A204.1 (cell line): ENCODE measurements at regions not wholly inside any gene's neighbourhood (a gene's known extent, or its start where the extent isn't known, plus 50 kb on each side); places are given as distances from the start of the nearest gene placed in this dataset.
"Not testable (repeated sequence)": the region's sequence is repeated elsewhere in the genome, so short reads cannot be mapped to it uniquely, and the experiment has no call there.

Experiments
- FAIRE-seq: peaks from 2 replicates; lab custom pipeline; 2012; peaks lifted over from hg19 to GRCh38; lab: Jason Lieb, UNC

GRCh38 chr13:63837701-63838100 lies 2422.1 kb upstream of the PCDH20 start:
- FAIRE-seq = not testable (repeated sequence)

GRCh38 chr13:63829609-63830008 lies 2414.0 kb upstream of the PCDH20 start:
- not testable (repeated sequence) for FAIRE-seq

DNA sequence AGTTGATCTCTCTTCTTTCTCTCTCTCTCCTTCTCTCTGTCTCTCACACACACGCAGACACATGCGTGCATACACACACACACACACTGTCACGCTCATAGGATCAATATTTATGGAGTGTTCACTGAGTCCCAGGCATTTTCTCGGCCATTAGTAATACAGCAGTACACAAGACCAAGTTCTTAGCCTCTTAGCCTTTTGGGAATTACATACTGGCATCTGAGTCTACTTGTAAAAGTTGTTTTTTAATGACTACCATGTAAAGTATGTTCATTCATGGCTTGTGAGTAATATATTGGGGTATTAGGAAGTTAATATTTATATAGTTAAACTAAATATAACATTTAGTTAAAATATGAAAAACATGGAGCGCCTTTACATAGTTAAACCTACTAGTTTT lies 2406.1 kb upstream of the PCDH20 start:
- not testable (repeated sequence) for FAIRE-seq

GRCh38 chr13:63811428-63812004 lies 2395.9 kb upstream of the PCDH20 start:
- not testable (repeated sequence) for FAIRE-seq

DNA sequence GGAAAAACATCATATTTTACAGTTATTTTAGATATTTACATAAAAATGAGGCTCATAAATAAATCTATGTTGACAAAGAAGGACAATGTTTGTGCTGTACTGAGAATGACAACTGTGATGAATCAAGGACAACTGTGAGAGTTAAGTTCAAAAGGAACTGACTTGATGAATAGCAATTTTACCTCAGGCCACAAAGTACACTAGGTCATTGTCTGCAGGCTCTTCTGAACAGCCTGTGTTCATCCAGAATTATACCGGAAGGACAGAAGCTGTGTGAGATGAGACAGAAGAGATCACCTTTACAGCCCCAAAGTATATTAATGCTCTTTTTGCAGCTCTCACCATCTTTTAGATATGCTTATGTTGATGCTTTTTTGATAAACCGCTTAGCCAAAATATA lies 2375.5 kb upstream of the PCDH20 start:
- not testable (repeated sequence) for FAIRE-seq

- no peak for FAIRE-seq
Measured at GRCh38 chr13:63774133-63774532, 2358.5 kb upstream of the PCDH20 start.

- FAIRE-seq = no peak
Measured at GRCh38 chr13:63773476-63773875, 2357.8 kb upstream of the PCDH20 start.

DNA sequence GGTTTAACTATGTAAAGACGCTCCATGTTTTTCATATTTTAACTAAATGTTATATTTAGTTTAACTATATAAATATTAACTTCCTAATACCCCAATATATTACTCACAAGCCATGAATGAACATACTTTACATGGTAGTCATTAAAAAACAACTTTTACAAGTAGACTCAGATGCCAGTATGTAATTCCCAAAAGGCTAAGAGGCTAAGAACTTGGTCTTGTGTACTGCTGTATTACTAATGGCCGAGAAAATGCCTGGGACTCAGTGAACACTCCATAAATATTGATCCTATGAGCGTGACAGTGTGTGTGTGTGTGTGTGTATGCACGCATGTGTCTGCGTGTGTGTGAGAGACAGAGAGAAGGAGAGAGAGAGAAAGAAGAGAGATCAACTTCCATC lies 2342.0 kb upstream of the PCDH20 start:
- FAIRE-seq = not testable (repeated sequence)

DNA sequence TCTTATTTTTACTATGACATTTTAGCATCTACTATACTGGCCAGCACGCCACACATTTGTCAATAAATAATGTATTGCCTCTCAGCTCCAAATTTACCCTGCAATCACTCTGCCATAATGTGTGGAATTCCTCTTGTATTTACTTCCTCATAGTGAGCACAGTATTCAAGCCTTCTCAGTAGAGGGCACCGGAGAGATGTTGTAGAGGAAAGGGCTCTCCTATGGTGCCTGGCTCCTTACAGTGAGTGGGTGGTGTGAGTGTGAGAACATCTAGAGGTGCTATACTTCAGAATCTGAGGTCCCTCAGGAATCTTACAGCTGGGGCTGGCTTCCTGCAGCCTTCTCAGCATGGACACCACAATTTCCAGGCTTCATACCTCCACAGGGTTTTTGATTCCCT lies 2334.2 kb upstream of the PCDH20 start:
- FAIRE-seq = not testable (repeated sequence)

- FAIRE-seq = not testable (repeated sequence)
Measured at GRCh38 chr13:63741814-63742101, 2326.1 kb upstream of the PCDH20 start.

DNA sequence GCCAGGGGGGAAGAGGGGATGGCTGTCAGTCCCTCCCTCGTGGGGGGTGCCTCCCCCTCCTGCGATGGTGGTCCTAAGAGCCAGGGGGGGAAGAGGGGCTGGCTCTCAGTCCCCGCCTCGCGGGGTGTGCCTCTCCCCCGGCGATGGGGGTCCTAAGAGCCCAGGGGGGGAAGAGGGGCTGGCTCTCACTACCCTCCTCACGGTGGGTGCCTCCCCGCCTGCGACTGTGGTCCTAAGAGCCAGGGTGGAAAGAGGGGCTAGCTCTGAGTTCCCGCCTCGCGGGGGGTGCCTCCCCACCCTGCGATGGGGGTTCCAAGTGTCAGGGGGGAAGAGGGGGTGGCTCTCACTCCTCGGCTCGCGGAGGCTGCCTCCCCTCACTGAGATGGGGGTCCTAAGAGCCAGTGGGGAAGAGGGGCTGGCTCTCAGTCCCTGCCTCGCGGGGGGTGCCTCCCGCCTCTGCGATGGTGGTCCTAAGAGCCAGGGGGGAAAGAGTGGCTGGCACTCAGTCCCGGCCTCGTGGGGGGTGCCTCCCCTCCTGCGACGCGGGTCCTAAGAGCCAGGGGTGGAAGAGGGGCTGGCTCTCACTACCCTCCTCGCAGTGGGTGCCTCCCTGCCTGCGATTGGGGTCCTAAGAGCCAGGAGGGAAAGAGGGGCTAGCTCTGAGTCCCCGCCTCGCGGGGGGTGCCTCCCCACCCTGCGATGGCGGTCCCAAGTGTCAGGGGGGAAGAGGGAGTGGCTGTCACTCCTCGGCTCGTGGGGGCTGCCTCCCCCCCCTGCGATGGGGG lies 2325.6 kb upstream of the PCDH20 start:
- no peak for FAIRE-seq

DNA sequence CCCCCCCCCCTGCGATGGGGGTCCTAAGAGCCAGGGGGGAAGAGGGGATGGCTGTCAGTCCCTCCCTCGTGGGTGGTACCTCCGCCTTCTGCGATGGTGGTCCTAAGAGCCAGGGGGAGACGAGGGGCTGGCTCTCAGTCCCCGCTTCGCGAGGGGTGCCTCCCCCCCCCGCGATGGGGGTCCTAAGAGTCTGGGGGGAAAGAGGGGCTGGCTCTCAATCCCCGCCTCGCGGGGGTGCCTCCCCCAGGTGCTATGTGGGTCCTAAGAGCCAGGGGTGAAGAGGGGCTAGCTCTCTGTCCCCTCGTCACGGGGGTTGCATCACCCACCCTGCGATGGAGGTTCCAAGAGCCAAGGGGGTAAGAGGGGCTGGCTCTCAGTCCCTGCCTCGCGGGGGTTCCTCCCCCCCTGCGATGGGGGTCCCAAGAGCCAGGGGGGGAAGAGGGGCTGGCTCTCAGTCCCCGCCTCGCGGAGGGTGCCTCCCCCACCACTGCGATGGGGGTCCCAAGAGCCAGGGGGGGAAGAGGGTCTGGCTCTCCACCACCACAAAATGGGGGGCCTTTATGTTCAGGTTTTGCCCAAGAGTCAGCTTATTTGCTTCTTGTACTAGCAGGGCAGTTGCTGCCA lies 2323.6 kb upstream of the PCDH20 start:
- not testable (repeated sequence) for FAIRE-seq

DNA sequence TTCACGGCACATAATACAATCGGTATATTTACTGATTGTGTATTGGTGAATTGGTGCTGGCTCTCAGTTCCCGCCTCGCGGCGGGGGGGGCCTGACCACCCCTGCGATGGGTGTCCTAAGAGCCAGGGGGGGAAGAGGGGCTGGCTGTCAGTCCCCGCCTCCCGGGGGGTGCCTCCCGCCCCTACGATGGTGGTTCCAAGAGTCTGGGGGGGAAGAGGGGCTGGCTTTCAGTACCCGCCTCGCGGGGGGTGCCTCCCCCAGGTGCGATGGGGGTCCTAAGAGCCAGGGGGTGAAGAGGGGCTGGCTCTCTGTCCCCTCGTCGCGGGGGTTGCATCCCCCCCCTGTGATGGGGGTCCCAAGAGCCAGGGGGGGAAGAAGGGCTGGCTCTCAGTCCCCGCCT lies 2321.8 kb upstream of the PCDH20 start:
- FAIRE-seq = no peak

DNA sequence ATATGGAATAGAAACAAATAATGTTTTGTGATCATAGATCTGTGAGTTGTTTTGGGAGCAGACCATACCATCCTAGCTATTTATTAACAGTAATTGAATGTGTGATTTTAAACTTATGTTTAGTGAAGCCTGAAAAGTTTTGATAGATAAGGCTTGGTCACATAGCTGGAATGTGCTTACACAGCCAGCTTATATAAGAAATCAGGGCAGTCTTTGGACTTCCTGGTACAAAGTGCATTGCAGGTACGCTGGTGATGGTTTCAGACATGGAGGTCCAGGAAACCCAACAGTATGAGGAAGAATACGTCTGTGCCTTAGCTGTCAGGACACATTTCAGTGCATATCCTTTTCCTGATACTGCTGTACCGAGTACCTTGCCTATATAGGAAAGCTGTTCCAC lies 2316.2 kb upstream of the PCDH20 start:
- FAIRE-seq = no peak

GRCh38 chr13:63712159-63712558 lies 2296.5 kb upstream of the PCDH20 start:
- FAIRE-seq = not testable (repeated sequence)

DNA sequence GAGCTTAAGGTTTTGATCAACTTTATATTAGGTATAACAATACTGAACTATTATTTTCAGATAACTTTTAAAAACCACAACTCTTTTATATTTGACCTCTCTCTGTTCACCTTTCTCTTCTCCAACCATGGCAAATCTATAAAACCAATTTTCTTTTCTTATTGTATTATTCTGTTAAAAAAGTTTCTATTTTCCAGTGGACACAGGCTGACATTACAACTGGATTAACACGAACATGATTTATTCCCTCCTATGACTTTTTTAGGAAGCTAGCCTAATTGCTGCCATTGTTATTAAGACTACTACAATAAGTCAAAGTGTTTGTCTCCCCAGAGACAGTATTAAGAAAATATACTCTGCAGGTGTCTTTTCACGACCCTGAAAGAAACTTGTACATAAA lies 2291.1 kb upstream of the PCDH20 start:
- FAIRE-seq = no peak

GRCh38 chr13:63704521-63704920 lies 2288.9 kb upstream of the PCDH20 start:
- FAIRE-seq = no peak

GRCh38 chr13:63700350-63700749 lies 2284.7 kb upstream of the PCDH20 start:
- FAIRE-seq = no peak

DNA sequence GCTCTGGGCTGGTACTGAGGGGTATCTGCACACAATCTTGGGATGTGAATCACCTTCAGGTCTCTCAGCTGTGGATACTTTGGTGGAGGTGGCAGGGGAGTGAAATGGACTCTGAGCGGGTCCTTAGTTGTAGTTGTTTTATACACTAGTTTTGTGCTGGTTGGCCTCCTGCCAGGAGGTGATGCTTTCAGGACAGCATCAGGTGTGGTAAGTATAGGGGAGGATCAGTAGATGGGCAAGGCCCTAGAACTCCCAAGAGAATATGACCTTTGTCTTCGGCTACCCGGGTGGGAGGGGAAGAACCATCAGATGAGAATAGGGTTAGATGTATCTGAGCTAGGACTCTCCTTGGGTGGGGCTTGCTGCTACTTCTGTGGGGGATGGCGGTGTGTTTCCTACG lies 2284.3 kb upstream of the PCDH20 start:
- no peak for FAIRE-seq

DNA sequence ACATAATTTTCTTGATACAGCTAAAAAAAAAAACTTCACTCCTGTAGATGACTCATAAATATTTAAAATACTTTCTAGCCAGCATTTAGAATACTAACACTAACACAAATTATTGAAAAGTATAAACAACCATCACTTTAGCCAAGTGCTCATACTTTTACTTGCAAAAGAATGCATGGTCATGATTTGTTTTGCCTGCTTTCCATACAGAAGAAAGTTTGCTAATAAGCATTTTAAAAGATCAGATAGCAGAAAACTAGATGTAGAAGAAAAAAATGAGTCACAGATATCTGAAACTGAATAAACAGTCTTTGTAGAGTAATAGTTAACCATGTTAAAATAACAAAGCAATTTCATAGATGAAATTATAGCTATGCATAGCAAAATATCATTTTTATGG lies 2280.4 kb upstream of the PCDH20 start:
- FAIRE-seq = no peak

- no peak for FAIRE-seq
Measured at GRCh38 chr13:63693696-63694095, 2278.0 kb upstream of the PCDH20 start.

DNA sequence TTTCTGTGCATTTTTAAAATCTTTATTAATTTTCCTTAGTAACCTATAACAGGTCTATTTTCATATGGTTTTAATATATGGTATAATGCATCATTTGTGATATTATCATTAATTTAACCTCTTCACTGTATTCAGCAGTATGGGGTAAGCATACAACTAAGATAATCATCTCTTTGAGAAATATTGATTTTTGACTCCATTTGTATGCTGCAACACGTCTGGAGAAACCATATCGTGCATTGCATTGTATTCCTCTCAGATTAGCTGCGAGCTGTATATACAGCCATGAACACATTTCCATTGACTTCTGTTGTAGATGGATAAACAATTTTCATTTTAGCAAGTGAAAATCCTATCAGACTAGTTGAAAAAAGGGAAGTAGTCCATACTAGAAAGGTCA lies 2275.8 kb upstream of the PCDH20 start:
- no peak for FAIRE-seq

DNA sequence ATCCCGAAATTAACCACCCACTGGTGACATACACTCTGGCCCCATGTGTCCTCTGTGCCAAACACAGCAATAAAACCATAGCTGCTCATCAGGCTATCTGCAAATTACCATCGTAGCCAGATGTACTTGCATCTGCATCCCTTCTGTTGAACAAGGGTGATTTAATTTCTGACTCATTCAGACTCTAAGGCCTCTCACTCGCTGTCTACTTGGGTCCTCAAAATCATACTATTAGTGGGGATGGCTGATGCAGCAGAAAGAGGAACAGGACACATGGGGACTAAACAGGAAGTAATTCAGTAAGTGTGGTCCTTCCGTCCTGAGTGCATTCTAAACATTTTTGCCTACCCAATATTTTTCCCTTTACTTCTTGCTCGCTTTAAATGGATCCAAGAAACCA lies 2275.0 kb upstream of the PCDH20 start:
- FAIRE-seq = no peak

- no peak for FAIRE-seq
Measured at GRCh38 chr13:63684822-63685221, 2269.2 kb upstream of the PCDH20 start.
